Neural crest cell (in vitro differentiated cells): ENCODE measurements at regions not wholly inside any gene's neighbourhood (a gene's known extent, or its start where the extent isn't known, plus 50 kb on each side); places are given as distances from the start of the nearest gene placed in this dataset.

ENCODE experiments used
- DNase-seq: peaks from one replicate; pipeline ENCODE4 v3.0.0; 2021; ENCODE audit warnings: low read depth, mixed read lengths, low spot score
- H3K27ac Mint-ChIP-seq: one replicate; pipeline ENCODE4 v1.8.0; 2021; ENCODE audit warnings: mild to moderate bottlenecking, mixed read lengths; ENCODE audit not compliant: unreplicated experiment
- H3K27me3 Mint-ChIP-seq: 2 replicates; pipeline ENCODE4 v1.8.0; 2021; ENCODE audit warnings: low read depth, mild to moderate bottlenecking, mixed read lengths
- H3K36me3 Mint-ChIP-seq: 2 replicates; pipeline ENCODE4 v1.8.0; 2021; ENCODE audit warnings: low read depth, mild to moderate bottlenecking, mixed read lengths
- H3K4me1 Mint-ChIP-seq: 2 replicates; pipeline ENCODE4 v1.8.0; 2021; ENCODE audit warnings: mixed read lengths
- H3K4me3 Mint-ChIP-seq: one replicate; pipeline ENCODE4 v1.8.0; 2021; ENCODE audit warnings: mild to moderate bottlenecking, mixed read lengths
- H3K9me3 Mint-ChIP-seq: 2 replicates; pipeline ENCODE4 v1.8.0; 2021; ENCODE audit warnings: mixed read lengths
- TF ChIP-seq, protein P1 (sequence below): fragments of 200-600 bp; sonication (generic); conservative IDR thresholded peaks from 2 replicates; pipeline ENCODE4 v1.5.0; 2021; ENCODE audit warnings: antibody characterized with exemption, mild to moderate bottlenecking

DNA sequence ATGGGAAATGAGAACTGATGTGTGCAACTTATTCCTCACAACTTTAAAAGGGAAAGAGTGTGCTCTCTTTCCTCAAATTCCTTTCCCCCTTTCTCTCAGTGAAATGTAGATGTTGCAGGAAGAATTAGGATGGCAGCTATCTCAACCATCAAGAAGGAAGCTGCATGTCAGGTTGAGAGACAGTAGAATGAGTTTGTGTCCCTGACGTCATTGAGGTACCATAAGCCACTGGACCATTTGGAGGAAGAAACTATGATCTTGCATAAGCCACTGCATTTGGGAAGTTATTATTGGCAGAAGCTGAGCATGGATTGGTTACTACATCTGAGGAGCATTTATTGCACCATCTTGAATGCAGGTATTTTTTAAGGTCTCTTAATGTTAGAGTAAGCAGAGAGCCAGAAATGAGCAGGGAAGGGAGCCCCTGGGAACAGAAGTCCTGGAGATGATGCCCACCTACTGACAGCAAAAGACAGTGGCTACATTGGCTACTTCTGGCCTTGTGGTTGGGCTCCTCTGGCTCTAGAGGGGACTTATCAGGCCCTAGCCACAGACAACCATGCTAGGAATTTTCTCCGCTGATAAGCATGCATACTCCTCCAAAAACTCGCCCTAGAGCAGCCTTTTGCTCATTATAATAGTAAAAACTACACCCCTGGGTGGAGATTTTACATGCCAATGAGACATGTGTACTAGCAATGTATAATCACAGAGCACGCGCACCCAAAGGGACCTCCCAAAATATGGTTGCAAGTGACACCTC lies 249.0 kb upstream of the SALL1 start:
- Mint-ChIP-seq H3K36me3 (peaks cover 10% of the 10 kb centered on the region), H3K4me1 (no peaks in the 10 kb centered on the region), H3K9me3 (peaks cover 18% of the 10 kb centered on the region), H3K27ac (no peak overlapping the region), H3K4me3 (no peak overlapping the region), H3K27me3 (no peaks in the 10 kb centered on the region)
- TF ChIP-seq, protein P1, sequence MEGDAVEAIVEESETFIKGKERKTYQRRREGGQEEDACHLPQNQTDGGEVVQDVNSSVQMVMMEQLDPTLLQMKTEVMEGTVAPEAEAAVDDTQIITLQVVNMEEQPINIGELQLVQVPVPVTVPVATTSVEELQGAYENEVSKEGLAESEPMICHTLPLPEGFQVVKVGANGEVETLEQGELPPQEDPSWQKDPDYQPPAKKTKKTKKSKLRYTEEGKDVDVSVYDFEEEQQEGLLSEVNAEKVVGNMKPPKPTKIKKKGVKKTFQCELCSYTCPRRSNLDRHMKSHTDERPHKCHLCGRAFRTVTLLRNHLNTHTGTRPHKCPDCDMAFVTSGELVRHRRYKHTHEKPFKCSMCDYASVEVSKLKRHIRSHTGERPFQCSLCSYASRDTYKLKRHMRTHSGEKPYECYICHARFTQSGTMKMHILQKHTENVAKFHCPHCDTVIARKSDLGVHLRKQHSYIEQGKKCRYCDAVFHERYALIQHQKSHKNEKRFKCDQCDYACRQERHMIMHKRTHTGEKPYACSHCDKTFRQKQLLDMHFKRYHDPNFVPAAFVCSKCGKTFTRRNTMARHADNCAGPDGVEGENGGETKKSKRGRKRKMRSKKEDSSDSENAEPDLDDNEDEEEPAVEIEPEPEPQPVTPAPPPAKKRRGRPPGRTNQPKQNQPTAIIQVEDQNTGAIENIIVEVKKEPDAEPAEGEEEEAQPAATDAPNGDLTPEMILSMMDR: no peak
- DNase-seq: no peak

DNA sequence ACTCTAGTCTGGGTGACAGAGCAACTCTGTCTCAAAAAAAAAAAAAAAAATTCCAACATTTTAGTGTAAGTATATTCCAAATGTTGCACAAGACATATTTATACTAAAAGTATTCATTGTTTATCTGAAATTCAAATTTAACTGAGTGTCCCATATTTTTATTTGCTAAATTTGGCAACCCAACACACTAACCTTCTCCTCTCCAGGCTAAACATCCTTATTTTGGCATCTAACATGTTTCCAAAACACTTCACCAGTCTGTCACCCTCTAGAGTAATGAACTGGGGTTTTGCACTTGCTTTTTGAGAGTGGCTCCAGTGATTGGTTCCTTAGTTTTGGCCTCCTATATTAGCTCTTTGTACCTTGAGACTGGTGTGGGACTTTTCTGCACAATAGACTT lies 243.4 kb upstream of the SALL1 start:
- Mint-ChIP-seq H3K36me3 (no peaks in the 10 kb centered on the region), H3K4me3 (no peak overlapping the region), H3K27ac (no peak overlapping the region), H3K9me3 (peaks cover 12% of the 10 kb centered on the region), H3K27me3 (no peaks in the 10 kb centered on the region), H3K4me1 (peaks cover 38% of the 10 kb centered on the region)
- no peak for DNase-seq
- TF ChIP-seq, protein P1: no peak

DNA sequence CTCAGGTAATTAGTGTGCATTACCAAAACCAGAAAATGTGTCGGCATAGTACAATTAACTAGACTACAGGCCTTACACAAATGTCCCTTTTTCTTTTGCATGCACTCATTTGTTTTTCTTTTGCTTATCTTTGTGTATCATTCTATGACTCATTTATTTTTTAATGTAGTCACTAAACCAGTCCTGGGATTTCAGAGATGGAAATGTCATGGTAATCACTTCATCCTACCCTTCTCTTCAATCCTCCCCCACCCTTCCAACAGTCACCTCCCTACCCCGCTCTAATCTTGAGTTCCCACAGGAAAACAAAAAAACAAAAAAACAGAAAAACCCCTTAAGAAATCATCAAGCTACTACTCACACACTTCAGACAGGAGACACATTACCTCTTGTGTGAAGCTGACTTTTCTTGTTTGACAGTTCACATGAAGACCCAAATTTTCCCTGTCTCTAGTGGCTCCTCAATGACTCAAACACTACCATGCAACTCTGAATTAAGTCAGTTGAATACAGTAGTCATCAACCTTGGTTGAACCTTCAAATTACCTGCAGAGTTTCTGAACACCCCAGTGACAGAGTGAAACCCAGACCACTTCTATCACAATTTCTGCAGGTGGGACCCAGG lies 242.4 kb upstream of the SALL1 start:
- no peak for DNase-seq
- no peak overlapping the region for H3K4me3 Mint-ChIP-seq
- no peaks in the 10 kb centered on the region for H3K27me3 Mint-ChIP-seq
- H3K4me1 Mint-ChIP-seq: peaks cover 38% of the 10 kb centered on the region
- peaks cover 12% of the 10 kb centered on the region for H3K9me3 Mint-ChIP-seq
- TF ChIP-seq, protein P1: no peak
- H3K36me3 Mint-ChIP-seq: no peaks in the 10 kb centered on the region
- H3K27ac Mint-ChIP-seq: no peak overlapping the region

DNA sequence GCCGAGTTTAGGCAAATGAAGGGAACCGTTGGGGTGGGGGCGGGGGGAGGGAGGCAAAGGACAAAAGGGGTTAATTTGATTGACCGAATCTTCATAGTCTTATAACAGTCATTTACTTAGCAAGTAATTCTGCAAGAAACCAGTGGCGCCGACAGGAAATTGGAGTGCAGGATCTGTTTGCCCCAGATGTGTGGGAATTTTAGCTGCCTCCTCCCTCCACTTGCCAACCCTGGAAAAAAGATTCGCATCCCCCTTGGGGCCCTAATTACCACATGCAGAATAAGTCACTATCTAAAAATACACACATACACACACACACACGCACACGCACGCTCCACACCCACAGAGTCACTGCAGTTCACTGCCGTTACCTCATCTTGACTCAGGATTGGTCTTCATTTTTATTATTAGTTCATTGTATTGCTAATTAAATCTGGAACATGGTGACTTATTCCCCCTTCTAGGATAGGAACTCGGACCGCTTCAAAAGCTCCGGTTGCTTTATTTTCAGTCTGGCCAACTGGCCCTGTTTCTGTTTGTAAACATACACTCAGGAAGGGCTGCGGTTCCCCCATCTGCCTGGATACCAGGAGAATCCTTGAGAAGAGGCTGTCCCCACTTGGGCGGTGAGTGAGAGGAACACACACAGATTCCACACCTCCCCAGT lies 241.6 kb upstream of the SALL1 start:
- Mint-ChIP-seq H3K27ac (peak overlapping the region; percentile 52), H3K27me3 (no peaks in the 10 kb centered on the region), H3K4me3 (peak overlapping the region; percentile 79), H3K4me1 (peaks cover 38% of the 10 kb centered on the region), H3K9me3 (peaks cover 11% of the 10 kb centered on the region), H3K36me3 (no peaks in the 10 kb centered on the region)
- DNase-seq: peak; percentile 9
- TF ChIP-seq, protein P1: no peak

DNA sequence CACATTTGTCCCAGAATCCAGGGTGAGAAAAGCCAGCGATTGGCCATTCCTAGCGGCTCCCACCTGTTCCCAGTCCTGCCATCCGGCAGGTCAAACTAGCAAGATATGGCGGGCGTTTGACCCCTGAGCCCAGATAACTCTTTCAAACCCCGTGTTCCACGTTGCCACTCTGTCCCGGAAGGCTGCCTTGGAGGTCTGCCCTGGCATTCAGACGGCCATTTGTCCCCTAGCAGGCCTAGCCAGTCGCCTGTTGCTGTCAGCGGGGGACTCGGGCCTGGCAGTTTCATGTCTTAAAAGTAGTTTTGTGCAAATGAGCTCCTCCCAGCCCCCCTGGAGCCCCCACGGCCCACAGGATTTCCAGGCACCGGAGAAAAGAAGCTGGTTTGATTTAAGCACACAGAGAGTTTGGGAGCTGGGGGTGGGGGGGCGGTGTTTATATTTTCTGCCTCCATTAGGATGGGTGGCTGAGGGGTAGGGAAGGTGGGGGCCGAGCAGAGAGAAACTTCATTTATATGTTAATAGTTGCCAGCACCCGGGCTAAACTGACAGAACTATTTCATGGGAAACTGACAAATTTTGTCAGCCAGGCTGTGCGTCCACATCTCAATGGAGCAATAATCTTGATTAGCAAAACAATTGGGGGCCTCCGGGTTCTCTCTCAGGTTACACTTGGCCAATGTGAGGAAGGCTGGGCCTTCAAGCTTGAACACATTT lies 240.9 kb upstream of the SALL1 start:
- Mint-ChIP-seq H3K36me3 (no peaks in the 10 kb centered on the region), H3K27me3 (no peaks in the 10 kb centered on the region), H3K9me3 (peaks cover 10% of the 10 kb centered on the region), H3K4me3 (peak overlapping the region; percentile 79), H3K4me1 (peaks cover 38% of the 10 kb centered on the region), H3K27ac (peak overlapping the region; percentile 95)
- peak; percentile 26 for DNase-seq
- TF ChIP-seq, protein P1: no peak
